ENCODE measurements at regions not wholly inside any gene's neighbourhood (a gene's known extent, or its start where the extent isn't known, plus 50 kb on each side); places are given as distances from the start of the nearest gene placed in this dataset.

DNA sequence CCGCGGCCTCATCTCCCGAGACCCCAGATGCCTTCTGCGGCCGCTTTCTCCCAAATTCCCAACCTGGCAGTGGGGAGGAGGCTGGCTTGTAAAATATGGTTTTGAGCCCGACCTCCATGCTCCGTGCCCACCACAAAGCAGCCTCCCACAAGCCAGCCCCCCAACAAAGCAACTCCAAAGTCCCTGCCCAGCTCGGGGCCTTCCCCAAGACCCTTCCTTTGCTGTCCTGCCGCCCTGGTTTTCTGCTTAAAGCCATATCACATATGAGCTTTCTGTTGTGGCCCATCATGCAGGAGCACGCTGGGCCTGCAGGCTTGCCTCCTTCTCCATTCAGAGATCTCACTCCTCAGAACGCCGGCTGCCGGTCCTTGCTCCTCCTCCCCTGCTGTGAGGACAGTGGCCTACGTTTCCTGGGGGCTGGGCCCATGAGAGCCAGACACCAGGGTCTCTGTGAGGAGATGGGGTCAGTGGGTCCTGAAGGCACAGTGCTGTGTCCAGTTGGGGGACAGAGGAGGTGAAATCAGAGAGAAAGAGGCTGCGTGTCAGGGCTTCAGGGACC, 680.0 kb downstream of the BRD1 start:
- no peak overlapping the region for H3K4me3 ChIP-seq
- H3K4me1 ChIP-seq = no peaks in the 10 kb centered on the region
- no peaks in the 10 kb centered on the region for H3K36me3 ChIP-seq
- peaks cover 0 to 42% of the 10 kb centered on the region in 2 donors for H3K27me3 ChIP-seq
- H3K27ac ChIP-seq = no peak overlapping the region
- ATAC-seq = no peak
- TF ChIP-seq, protein P1, sequence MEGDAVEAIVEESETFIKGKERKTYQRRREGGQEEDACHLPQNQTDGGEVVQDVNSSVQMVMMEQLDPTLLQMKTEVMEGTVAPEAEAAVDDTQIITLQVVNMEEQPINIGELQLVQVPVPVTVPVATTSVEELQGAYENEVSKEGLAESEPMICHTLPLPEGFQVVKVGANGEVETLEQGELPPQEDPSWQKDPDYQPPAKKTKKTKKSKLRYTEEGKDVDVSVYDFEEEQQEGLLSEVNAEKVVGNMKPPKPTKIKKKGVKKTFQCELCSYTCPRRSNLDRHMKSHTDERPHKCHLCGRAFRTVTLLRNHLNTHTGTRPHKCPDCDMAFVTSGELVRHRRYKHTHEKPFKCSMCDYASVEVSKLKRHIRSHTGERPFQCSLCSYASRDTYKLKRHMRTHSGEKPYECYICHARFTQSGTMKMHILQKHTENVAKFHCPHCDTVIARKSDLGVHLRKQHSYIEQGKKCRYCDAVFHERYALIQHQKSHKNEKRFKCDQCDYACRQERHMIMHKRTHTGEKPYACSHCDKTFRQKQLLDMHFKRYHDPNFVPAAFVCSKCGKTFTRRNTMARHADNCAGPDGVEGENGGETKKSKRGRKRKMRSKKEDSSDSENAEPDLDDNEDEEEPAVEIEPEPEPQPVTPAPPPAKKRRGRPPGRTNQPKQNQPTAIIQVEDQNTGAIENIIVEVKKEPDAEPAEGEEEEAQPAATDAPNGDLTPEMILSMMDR (IDR thresholded peaks at IDR 0.05) = no peak
- no peaks in the 10 kb centered on the region for H3K9me3 ChIP-seq
- DNase-seq = no peak
- intact Hi-C loops (cut with DNase I) = no loop called here

DNA sequence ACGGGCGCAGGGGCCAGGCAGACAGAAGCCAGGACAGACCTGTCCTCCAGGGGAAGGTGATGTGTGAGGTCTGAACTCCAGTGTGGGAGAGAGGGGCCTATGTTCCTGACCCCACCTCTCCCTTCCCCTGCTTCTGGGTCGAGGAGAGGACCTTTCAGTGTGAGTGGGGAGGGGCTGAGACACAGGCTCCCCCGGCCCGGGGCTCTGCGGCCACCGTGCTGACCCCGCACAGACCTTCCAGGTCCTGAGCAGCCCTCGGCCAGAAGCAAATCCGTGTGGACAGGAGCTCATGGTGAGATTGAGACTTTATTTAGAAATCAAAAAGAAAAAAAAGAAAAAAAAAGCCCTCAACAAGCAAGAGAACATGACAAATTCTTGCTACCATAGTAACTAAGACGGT, 680.5 kb downstream of the BRD1 start:
- Histone ChIP-seq H3K9me3 (no peaks in the 10 kb centered on the region), H3K4me3 (no peak overlapping the region), H3K4me1 (no peaks in the 10 kb centered on the region), H3K27me3 (peaks cover 0 to 37% of the 10 kb centered on the region in 2 donors), H3K36me3 (no peaks in the 10 kb centered on the region), H3K27ac (no peak overlapping the region)
- DNase-seq (no peak), ATAC-seq (no peak)
- intact Hi-C loops (cut with DNase I) = no loop called here
- TF ChIP-seq, protein P1 (IDR thresholded peaks at IDR 0.05) = no peak

DNA sequence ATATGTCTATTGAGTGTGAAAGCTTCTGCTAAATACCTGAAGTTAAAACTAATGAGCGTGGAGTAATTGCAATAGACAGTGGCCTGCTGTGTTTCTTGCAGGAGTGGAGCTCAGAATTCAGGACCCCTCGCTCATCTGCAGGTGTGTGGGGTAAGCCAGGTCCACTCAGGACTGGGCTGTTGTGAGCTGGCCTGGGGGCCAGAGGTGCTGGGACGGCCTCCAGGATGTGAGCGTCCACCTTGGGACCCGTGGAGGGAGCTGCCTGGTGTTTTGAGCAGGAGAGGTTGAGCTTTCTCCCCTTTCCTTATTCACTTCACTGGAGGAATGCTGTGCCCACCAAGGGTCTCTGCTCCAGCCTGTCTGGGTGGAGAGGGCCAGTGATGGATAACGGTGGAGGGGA, 681.2 kb downstream of the BRD1 start:
- no peak overlapping the region for H3K27ac ChIP-seq
- no peaks in the 10 kb centered on the region for H3K9me3 ChIP-seq
- no peak overlapping the region for H3K4me3 ChIP-seq
- intact Hi-C loops (cut with DNase I) = no loop called here
- H3K27me3 ChIP-seq = peaks cover 0 to 37% of the 10 kb centered on the region in 2 donors
- ATAC-seq = no peak
- TF ChIP-seq, protein P1 (IDR thresholded peaks at IDR 0.05) = no peak
- DNase-seq = no peak
- H3K4me1 ChIP-seq = no peaks in the 10 kb centered on the region
- H3K36me3 ChIP-seq = no peaks in the 10 kb centered on the region

DNA sequence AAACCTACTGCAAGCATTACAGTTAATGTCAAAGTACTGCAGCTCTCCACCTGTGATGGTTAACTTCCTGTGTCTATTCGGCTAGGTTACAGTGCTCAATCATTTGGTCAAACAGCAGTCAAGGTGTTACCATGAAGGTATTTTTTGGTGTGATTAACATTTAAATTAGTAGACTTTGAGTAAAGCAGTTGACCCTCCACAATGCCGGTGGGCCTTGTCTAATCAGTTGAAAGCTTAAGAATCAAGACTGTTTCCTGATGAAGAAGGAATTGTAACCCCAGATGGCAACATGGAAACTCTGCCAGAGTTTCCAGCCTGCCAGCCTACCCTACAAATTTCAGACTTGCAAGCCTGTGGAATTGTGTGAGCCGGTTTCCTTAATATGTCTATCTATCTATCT, 683.9 kb downstream of the BRD1 start:
- Histone ChIP-seq H3K4me1 (no peaks in the 10 kb centered on the region), H3K4me3 (no peak overlapping the region), H3K36me3 (no peaks in the 10 kb centered on the region), H3K27ac (no peak overlapping the region), H3K9me3 (no peaks in the 10 kb centered on the region), H3K27me3 (peaks cover 0 to 43% of the 10 kb centered on the region in 2 donors)
- DNase-seq (no peak), ATAC-seq (no peak)
- TF ChIP-seq, protein P1 (IDR thresholded peaks at IDR 0.05) = no peak
- intact Hi-C loops (cut with DNase I) = no loop called here

DNA sequence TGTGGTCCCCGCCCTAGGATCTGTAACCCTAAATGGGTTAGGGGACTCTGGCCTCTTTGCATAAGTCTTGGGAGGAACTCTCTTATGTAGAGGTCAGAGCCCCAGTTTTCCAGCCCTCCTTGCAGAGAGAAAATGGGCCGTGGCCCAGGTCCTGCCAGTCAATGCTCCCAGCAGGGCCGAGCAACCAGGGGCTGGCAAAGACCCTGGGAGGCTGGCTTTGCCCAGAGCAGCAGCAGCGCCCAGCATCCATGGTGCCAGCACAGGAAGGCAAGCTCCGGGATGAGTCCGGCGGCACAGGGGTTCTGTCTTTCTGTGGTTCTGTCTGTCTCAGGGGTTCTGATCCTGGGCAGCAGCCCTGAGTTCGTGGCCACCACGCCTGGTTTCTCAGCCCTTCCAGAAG, 684.8 kb downstream of the BRD1 start:
- no peaks in the 10 kb centered on the region for H3K36me3 ChIP-seq
- no peak overlapping the region for H3K27ac ChIP-seq
- intact Hi-C loops (cut with DNase I) = no loop called here
- no peak overlapping the region for H3K4me3 ChIP-seq
- peaks cover 0 to 43% of the 10 kb centered on the region in 2 donors for H3K27me3 ChIP-seq
- no peak for ATAC-seq
- TF ChIP-seq, protein P1 (IDR thresholded peaks at IDR 0.05) = no peak
- DNase-seq = no peak
- no peaks in the 10 kb centered on the region for H3K9me3 ChIP-seq
- H3K4me1 ChIP-seq = no peaks in the 10 kb centered on the region

Data from left lung (tissue), 4 donors.